ENCODE measurements at regions not wholly inside any gene's neighbourhood (a gene's known extent, or its start where the extent isn't known, plus 50 kb on each side); places are given as distances from the start of the nearest gene placed in this dataset.
"Not testable (repeated sequence)": the region's sequence is repeated elsewhere in the genome, so short reads cannot be mapped to it uniquely, and the experiment has no call there.

DNA sequence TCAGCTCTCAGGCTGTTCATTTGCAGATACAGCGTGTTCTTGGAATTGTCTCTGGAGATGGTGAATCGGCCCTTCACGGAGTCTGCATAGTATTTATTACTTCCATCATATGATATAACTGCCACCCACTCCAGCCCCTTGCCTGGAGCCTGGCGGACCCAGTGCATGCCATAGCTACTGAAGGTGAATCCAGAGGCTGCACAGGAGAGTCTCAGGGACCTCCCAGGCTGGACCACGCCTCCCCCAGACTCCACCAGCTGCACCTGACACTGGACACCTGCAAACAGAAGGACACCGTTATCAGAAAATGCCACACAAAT, 808.7 kb downstream of the TMEM121 start:
- not testable (repeated sequence) for H2AFZ ChIP-seq (ENCODE audit: insufficient read depth, low read length, poor library complexity); H4K8ac ChIP-seq (ENCODE audit: low read depth, low read length); H2BK12ac ChIP-seq (ENCODE audit: low read length); DNase-seq; H2AK5ac ChIP-seq (ENCODE audit: low read length); H3K79me2 ChIP-seq (ENCODE audit: control insufficient read depth, insufficient read depth, low read length, poor library complexity); H2BK120ac ChIP-seq (ENCODE audit: insufficient read depth, low read length, poor library complexity); H3K27ac ChIP-seq (ENCODE audit: low read depth, low read length); H4K12ac ChIP-seq (ENCODE audit: low read depth, low read length); H3K36me3 ChIP-seq (ENCODE audit: control insufficient read depth in 1 of 2, insufficient read depth in 2 of 2, low read length in 2 of 2); H3K79me1 ChIP-seq (ENCODE audit: low read length); H2BK5ac ChIP-seq (ENCODE audit: low read depth, low read length, poor library complexity); H3K4me1 ChIP-seq (ENCODE audit: control insufficient read depth in 1 of 2, insufficient read depth in 2 of 2, low read length in 2 of 2); H3K14ac ChIP-seq (ENCODE audit: low read length); H3K18ac ChIP-seq (ENCODE audit: low read length); H3K27me3 ChIP-seq (ENCODE audit: insufficient read depth, low read length); H3K9ac ChIP-seq (ENCODE audit: low read length); H3K4me2 ChIP-seq (ENCODE audit: low read length); H3K23ac ChIP-seq (ENCODE audit: low read length); H3K4me3 ChIP-seq (ENCODE audit: low read depth, low read length); H3K9me3 ChIP-seq (ENCODE audit: insufficient read depth, low read depth, low read length); H3K4ac ChIP-seq (ENCODE audit: low read depth, low read length); H4K91ac ChIP-seq (ENCODE audit: low read depth, low read length)
- WGBS (ENCODE audit: extremely low coverage, insufficient coverage, insufficient read length): no CpG with 5 or more reads among the region's 6 CpGs

DNA sequence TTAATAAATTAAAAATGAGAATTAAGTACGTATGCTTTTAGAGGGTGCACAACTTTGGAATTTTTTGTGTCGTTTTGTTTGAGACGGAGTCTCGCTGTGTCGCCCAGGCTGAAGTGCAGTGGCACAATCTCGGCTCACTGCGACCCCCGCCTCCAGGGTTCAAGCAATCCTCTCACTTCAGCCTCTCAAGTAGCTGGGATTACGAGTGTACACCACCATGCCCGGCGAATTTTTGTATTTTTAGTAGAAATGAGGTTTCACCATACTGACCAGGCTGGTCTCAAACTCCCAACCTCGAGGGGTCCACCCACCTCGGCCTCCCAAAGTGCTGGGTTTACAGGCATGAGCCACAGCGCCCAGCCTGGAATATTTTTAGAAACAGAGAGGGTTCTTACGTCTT, 812.4 kb downstream of the TMEM121 start:
- H2BK12ac ChIP-seq (ENCODE audit: low read length); H3K4me3 ChIP-seq (ENCODE audit: low read depth, low read length); H3K4ac ChIP-seq (ENCODE audit: low read depth, low read length); H2AK5ac ChIP-seq (ENCODE audit: low read length); H3K79me1 ChIP-seq (ENCODE audit: low read length); H3K14ac ChIP-seq (ENCODE audit: low read length); DNase-seq; H3K79me2 ChIP-seq (ENCODE audit: control insufficient read depth, insufficient read depth, low read length, poor library complexity); H3K4me1 ChIP-seq (ENCODE audit: control insufficient read depth in 1 of 2, insufficient read depth in 2 of 2, low read length in 2 of 2); H3K36me3 ChIP-seq (ENCODE audit: control insufficient read depth in 1 of 2, insufficient read depth in 2 of 2, low read length in 2 of 2); H2BK120ac ChIP-seq (ENCODE audit: insufficient read depth, low read length, poor library complexity); H3K27me3 ChIP-seq (ENCODE audit: insufficient read depth, low read length); H3K27ac ChIP-seq (ENCODE audit: low read depth, low read length); H3K23ac ChIP-seq (ENCODE audit: low read length); H4K12ac ChIP-seq (ENCODE audit: low read depth, low read length); H3K9ac ChIP-seq (ENCODE audit: low read length); H3K9me3 ChIP-seq (ENCODE audit: insufficient read depth, low read depth, low read length); H4K91ac ChIP-seq (ENCODE audit: low read depth, low read length); H3K18ac ChIP-seq (ENCODE audit: low read length); H3K4me2 ChIP-seq (ENCODE audit: low read length); H4K8ac ChIP-seq (ENCODE audit: low read depth, low read length); H2AFZ ChIP-seq (ENCODE audit: insufficient read depth, low read length, poor library complexity); H2BK5ac ChIP-seq (ENCODE audit: low read depth, low read length, poor library complexity): not testable (repeated sequence)
- WGBS (ENCODE audit: extremely low coverage, insufficient coverage, insufficient read length): no CpG with 5 or more reads among the region's 15 CpGs

DNA sequence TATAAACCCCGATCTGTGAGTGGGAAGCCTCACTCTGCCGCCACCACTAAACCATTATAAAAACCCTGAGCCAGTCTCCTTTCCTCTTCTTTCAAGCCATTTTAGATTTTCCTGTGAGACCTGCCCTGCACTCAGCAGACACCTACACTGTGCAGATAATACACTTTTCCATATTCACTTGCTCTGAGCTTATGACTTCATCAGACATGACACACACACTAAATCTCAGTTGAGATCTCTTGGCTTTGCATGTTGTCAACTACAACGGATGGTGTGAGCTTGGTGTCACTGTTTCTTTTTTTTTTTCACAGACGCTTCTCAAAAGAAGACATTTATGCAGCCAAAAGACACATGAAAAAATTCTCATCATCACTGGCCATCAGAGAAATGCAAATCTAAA, 814.3 kb downstream of the TMEM121 start:
- H3K4ac ChIP-seq (ENCODE audit: low read depth, low read length); H3K4me1 ChIP-seq (ENCODE audit: control insufficient read depth in 1 of 2, insufficient read depth in 2 of 2, low read length in 2 of 2); H2AFZ ChIP-seq (ENCODE audit: insufficient read depth, low read length, poor library complexity); H3K79me2 ChIP-seq (ENCODE audit: control insufficient read depth, insufficient read depth, low read length, poor library complexity); H4K12ac ChIP-seq (ENCODE audit: low read depth, low read length); H4K8ac ChIP-seq (ENCODE audit: low read depth, low read length); H3K9ac ChIP-seq (ENCODE audit: low read length); H2AK5ac ChIP-seq (ENCODE audit: low read length); H2BK120ac ChIP-seq (ENCODE audit: insufficient read depth, low read length, poor library complexity); H3K27me3 ChIP-seq (ENCODE audit: insufficient read depth, low read length); H2BK5ac ChIP-seq (ENCODE audit: low read depth, low read length, poor library complexity); H3K9me3 ChIP-seq (ENCODE audit: insufficient read depth, low read depth, low read length); H4K91ac ChIP-seq (ENCODE audit: low read depth, low read length); H2BK12ac ChIP-seq (ENCODE audit: low read length); H3K14ac ChIP-seq (ENCODE audit: low read length); H3K23ac ChIP-seq (ENCODE audit: low read length); H3K4me3 ChIP-seq (ENCODE audit: low read depth, low read length); H3K4me2 ChIP-seq (ENCODE audit: low read length); H3K36me3 ChIP-seq (ENCODE audit: control insufficient read depth in 1 of 2, insufficient read depth in 2 of 2, low read length in 2 of 2); H3K79me1 ChIP-seq (ENCODE audit: low read length); H3K27ac ChIP-seq (ENCODE audit: low read depth, low read length); DNase-seq; H3K18ac ChIP-seq (ENCODE audit: low read length): not testable (repeated sequence)
- WGBS (ENCODE audit: extremely low coverage, insufficient coverage, insufficient read length): no CpG with 5 or more reads among the region's 4 CpGs

DNA sequence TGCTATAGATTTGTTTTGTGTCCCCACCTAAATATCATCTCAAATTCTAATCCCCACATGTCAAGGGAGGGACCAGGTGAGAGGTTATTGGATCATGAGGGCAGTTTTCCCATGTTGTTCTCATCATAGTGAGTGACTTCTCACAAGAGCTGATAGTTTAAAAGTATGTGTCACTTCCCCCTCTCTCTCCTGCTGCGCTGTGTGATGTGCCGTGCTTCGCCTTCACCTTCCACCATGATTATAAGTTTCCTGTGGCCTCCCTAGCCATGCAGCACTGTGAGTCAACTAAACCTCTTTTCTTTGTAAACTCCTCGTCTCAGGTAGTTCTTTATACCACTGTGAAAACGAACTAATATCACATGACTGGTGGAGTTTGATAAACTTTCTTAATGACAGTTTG, 814.8 kb downstream of the TMEM121 start:
- H3K4me3 ChIP-seq (ENCODE audit: low read depth, low read length): not testable (repeated sequence)

DNA sequence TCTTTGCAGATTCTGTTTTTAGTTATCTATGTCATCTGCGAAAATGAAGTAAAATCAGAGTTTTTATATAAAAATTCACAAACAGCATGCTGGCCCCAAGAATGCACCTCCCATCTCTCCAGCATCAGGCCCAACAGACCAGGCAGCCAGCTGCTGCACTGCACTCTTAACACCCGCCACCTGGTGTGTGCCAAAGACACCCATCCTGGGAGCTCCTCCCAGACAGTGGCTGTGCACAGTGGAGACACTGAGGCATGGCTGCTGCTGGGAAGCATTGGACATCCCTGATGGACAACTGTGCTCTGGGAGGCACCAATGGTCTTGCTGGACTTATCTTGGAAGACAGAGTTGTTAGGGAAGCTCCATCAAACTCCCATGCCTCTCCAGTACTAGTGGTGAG, 817.2 kb downstream of the TMEM121 start:
- Histone ChIP-seq H4K91ac (ENCODE audit: low read depth, low read length) (no peak overlapping the region), H3K9me3 (ENCODE audit: insufficient read depth, low read depth, low read length) (no peaks in the 10 kb centered on the region), H3K79me1 (ENCODE audit: low read length) (no peaks in the 10 kb centered on the region), H3K4me3 (ENCODE audit: low read depth, low read length) (no peak overlapping the region), H3K79me2 (ENCODE audit: control insufficient read depth, insufficient read depth, low read length, poor library complexity) (no peaks in the 10 kb centered on the region), H3K27ac (ENCODE audit: low read depth, low read length) (no peak overlapping the region), H2BK5ac (ENCODE audit: low read depth, low read length, poor library complexity) (no peak overlapping the region), H3K18ac (ENCODE audit: low read length) (no peak overlapping the region), H3K9ac (ENCODE audit: low read length) (no peak overlapping the region), H3K4me2 (ENCODE audit: low read length) (no peak overlapping the region), H2BK120ac (ENCODE audit: insufficient read depth, low read length, poor library complexity) (no peak overlapping the region), H3K4me1 (ENCODE audit: control insufficient read depth in 1 of 2, insufficient read depth in 2 of 2, low read length in 2 of 2) (no peaks in the 10 kb centered on the region), H3K4ac (ENCODE audit: low read depth, low read length) (no peak overlapping the region), H2AFZ (ENCODE audit: insufficient read depth, low read length, poor library complexity) (no peak overlapping the region), H2BK12ac (ENCODE audit: low read length) (no peak overlapping the region), H4K12ac (ENCODE audit: low read depth, low read length) (no peak overlapping the region), H3K14ac (ENCODE audit: low read length) (no peak overlapping the region), H3K23ac (ENCODE audit: low read length) (no peak overlapping the region), H4K8ac (ENCODE audit: low read depth, low read length) (no peak overlapping the region), H2AK5ac (ENCODE audit: low read length) (no peak overlapping the region), H3K27me3 (ENCODE audit: insufficient read depth, low read length) (no peaks in the 10 kb centered on the region), H3K36me3 (ENCODE audit: control insufficient read depth in 1 of 2, insufficient read depth in 2 of 2, low read length in 2 of 2) (no peaks in the 10 kb centered on the region)
- WGBS (ENCODE audit: extremely low coverage, insufficient coverage, insufficient read length): no CpG with 5 or more reads among the region's 2 CpGs
- DNase-seq: no peak

More for the DNA sequence above, 814.8 kb downstream of the TMEM121 start:
- not testable (repeated sequence) for H4K12ac ChIP-seq (ENCODE audit: low read depth, low read length); H2AFZ ChIP-seq (ENCODE audit: insufficient read depth, low read length, poor library complexity); H3K9me3 ChIP-seq (ENCODE audit: insufficient read depth, low read depth, low read length); H3K36me3 ChIP-seq (ENCODE audit: control insufficient read depth in 1 of 2, insufficient read depth in 2 of 2, low read length in 2 of 2); H3K14ac ChIP-seq (ENCODE audit: low read length); H4K8ac ChIP-seq (ENCODE audit: low read depth, low read length); H2AK5ac ChIP-seq (ENCODE audit: low read length); H3K4me1 ChIP-seq (ENCODE audit: control insufficient read depth in 1 of 2, insufficient read depth in 2 of 2, low read length in 2 of 2); H3K23ac ChIP-seq (ENCODE audit: low read length); H2BK120ac ChIP-seq (ENCODE audit: insufficient read depth, low read length, poor library complexity); H3K27ac ChIP-seq (ENCODE audit: low read depth, low read length); H2BK12ac ChIP-seq (ENCODE audit: low read length); H3K79me2 ChIP-seq (ENCODE audit: control insufficient read depth, insufficient read depth, low read length, poor library complexity); H3K4me2 ChIP-seq (ENCODE audit: low read length); H3K4ac ChIP-seq (ENCODE audit: low read depth, low read length); DNase-seq; H3K18ac ChIP-seq (ENCODE audit: low read length); H4K91ac ChIP-seq (ENCODE audit: low read depth, low read length); H3K9ac ChIP-seq (ENCODE audit: low read length); H3K27me3 ChIP-seq (ENCODE audit: insufficient read depth, low read length); H2BK5ac ChIP-seq (ENCODE audit: low read depth, low read length, poor library complexity); H3K79me1 ChIP-seq (ENCODE audit: low read length)
- no CpG with 5 or more reads among the region's 5 CpGs for WGBS (ENCODE audit: extremely low coverage, insufficient coverage, insufficient read length)
